Liver (tissue), 8 donors: ENCODE measurements at regions not wholly inside any gene's neighbourhood (a gene's known extent, or its start where the extent isn't known, plus 50 kb on each side); places are given as distances from the start of the nearest gene placed in this dataset.

Source experiments
- DNase-seq: peaks from one replicate; pipeline ENCODE4 v3.0.0-alpha.2; 2017; ENCODE audit warnings: low spot score
- H3K27ac ChIP-seq, 2 donors: one replicate each; pipeline ENCODE4 v1.7.0; 2013; ENCODE audit warnings: inconsistent platforms in 2 of 2, low read length in 2 of 2, control low read depth in 1 of 2, low read depth in 1 of 2, mild to moderate bottlenecking in 1 of 2
- H3K27me3 ChIP-seq, 4 donors: one replicate each; pipeline versions ENCODE4 v1.6.1 to v1.7.0; 2013; ENCODE audit warnings: low read length in 3 of 4, inconsistent platforms in 1 of 4, mild to moderate bottlenecking in 1 of 4, moderate library complexity in 1 of 4; ENCODE audit not compliant: control insufficient read depth in 4 of 4, insufficient read depth in 4 of 4
- H3K36me3 ChIP-seq, 4 donors: one replicate each; pipeline versions ENCODE4 v1.6.1 to v1.7.0; 2013; ENCODE audit warnings: low read length in 3 of 4, mild to moderate bottlenecking in 3 of 4, low read depth in 1 of 4, moderate library complexity in 1 of 4; ENCODE audit not compliant: control insufficient read depth in 4 of 4, insufficient read depth in 3 of 4
- H3K4me1 ChIP-seq, 4 donors: one replicate each; pipeline versions ENCODE4 v1.6.1 to v1.7.0; 2013; ENCODE audit warnings: low read length in 3 of 4, mild to moderate bottlenecking in 3 of 4, moderate library complexity in 1 of 4; ENCODE audit not compliant: control insufficient read depth in 4 of 4, insufficient read depth in 4 of 4
- H3K4me3 ChIP-seq, 3 donors: one replicate each; pipeline versions ENCODE4 v1.6.1 to v1.7.0; 2013; ENCODE audit warnings: low read length in 3 of 3, control low read depth in 1 of 3, low read depth in 1 of 3, mild to moderate bottlenecking in 1 of 3
- H3K9ac ChIP-seq, 2 donors: one replicate each; pipeline ENCODE4 v1.7.0; 2013; ENCODE audit warnings: low read length in 2 of 2, mild to moderate bottlenecking in 2 of 2, moderate library complexity in 2 of 2, control low read depth in 1 of 2, low read depth in 1 of 2
- H3K9me3 ChIP-seq, 4 donors: one replicate each; pipeline versions ENCODE4 v1.6.1 to v1.7.0; 2013; ENCODE audit warnings: low read length in 3 of 4; ENCODE audit not compliant: control insufficient read depth in 4 of 4
- FOXA2 ChIP-seq: IDR thresholded peaks from 2 replicates; pipeline ENCODE4 v1.6.1; 2016; ENCODE audit warnings: antibody characterized with exemption
- GABPA ChIP-seq, 2 donors: IDR thresholded peaks in 1 of 2; conservative IDR thresholded peaks in 1 of 2; 2 replicates each; pipeline ENCODE4 v1.6.1; 2016; ENCODE audit warnings: antibody characterized with exemption in 2 of 2, mild to moderate bottlenecking in 1 of 2, moderate library complexity in 1 of 2
- HNF4A ChIP-seq, 2 donors: conservative IDR thresholded peaks; 2 replicates each; pipeline ENCODE4 v1.6.1; 2016; ENCODE audit warnings: antibody characterized with exemption in 2 of 2, mild to moderate bottlenecking in 2 of 2
- HNF4G ChIP-seq: IDR thresholded peaks from 2 replicates; pipeline ENCODE4 v1.6.1; 2016; ENCODE audit warnings: antibody characterized with exemption
- JUND ChIP-seq, 2 donors: IDR thresholded peaks; 2 replicates each; pipeline ENCODE4 v1.6.1; 2016; ENCODE audit warnings: antibody characterized with exemption in 2 of 2
- MAX ChIP-seq: IDR thresholded peaks from 2 replicates; pipeline ENCODE4 v1.6.1; 2016; ENCODE audit warnings: antibody characterized with exemption
- NR2F2 ChIP-seq: IDR thresholded peaks from 2 replicates; pipeline ENCODE4 v1.6.1; 2016; ENCODE audit warnings: antibody characterized with exemption
- RAD21 ChIP-seq, 2 donors: IDR thresholded peaks; 2 replicates each; pipeline ENCODE4 v1.6.1; 2016; ENCODE audit warnings: antibody characterized with exemption in 2 of 2, mild to moderate bottlenecking in 2 of 2
- REST ChIP-seq: IDR thresholded peaks from 2 replicates; pipeline ENCODE4 v1.6.1; 2016; ENCODE audit warnings: antibody characterized with exemption, mild to moderate bottlenecking
- RXRA ChIP-seq, 2 donors: IDR thresholded peaks; 2 replicates each; pipeline ENCODE4 v1.6.1; 2017 to 2018; ENCODE audit warnings: antibody characterized with exemption in 2 of 2, mild to moderate bottlenecking in 1 of 2
- SP1 ChIP-seq: IDR thresholded peaks from 2 replicates; pipeline ENCODE4 v1.6.1; 2018; ENCODE audit warnings: antibody characterized with exemption, mild to moderate bottlenecking
- TAF1 ChIP-seq: conservative IDR thresholded peaks from 2 replicates; pipeline ENCODE4 v1.6.1; 2016; ENCODE audit warnings: antibody characterized with exemption, mild to moderate bottlenecking
- YY1 ChIP-seq: IDR thresholded peaks from 2 replicates; pipeline ENCODE4 v1.6.1; 2016; ENCODE audit warnings: antibody characterized with exemption, mild to moderate bottlenecking
- ZBTB33 ChIP-seq: IDR thresholded peaks from 2 replicates; pipeline ENCODE4 v1.6.1; 2016; ENCODE audit warnings: antibody characterized with exemption
- WGBS: extraction: QIAGEN DNeasy Blood & Tissue Kit; methylation state at CpG from one replicate; pipeline ENCODE4 v1.1.7; 2013; 5-methylcytosine and 5-hydroxymethylcytosine counted together
- TF ChIP-seq, protein P1 (sequence below): fragments of 150-350 bp; IDR thresholded peaks from 2 replicates; pipeline ENCODE4 v1.5.1; 2017; ENCODE audit warnings: improper control_type of control experiment, low read depth, low read length; ENCODE audit not compliant: missing input control
- TF ChIP-seq, protein P2 (sequence below): IDR thresholded peaks from 2 replicates; pipeline ENCODE4 v1.6.1; 2016; ENCODE audit warnings: antibody characterized with exemption
- donor health status: healthy.
- donor health status: healthy.
- donor health status: healthy.
- donor health status: healthy.
- donor health status: healthy.

GRCh38 chr1:193940176-193940575, 753.8 kb upstream of the B3GALT2 start (continued):
- TF ChIP-seq, protein P1, sequence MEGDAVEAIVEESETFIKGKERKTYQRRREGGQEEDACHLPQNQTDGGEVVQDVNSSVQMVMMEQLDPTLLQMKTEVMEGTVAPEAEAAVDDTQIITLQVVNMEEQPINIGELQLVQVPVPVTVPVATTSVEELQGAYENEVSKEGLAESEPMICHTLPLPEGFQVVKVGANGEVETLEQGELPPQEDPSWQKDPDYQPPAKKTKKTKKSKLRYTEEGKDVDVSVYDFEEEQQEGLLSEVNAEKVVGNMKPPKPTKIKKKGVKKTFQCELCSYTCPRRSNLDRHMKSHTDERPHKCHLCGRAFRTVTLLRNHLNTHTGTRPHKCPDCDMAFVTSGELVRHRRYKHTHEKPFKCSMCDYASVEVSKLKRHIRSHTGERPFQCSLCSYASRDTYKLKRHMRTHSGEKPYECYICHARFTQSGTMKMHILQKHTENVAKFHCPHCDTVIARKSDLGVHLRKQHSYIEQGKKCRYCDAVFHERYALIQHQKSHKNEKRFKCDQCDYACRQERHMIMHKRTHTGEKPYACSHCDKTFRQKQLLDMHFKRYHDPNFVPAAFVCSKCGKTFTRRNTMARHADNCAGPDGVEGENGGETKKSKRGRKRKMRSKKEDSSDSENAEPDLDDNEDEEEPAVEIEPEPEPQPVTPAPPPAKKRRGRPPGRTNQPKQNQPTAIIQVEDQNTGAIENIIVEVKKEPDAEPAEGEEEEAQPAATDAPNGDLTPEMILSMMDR = no peak
- TF ChIP-seq GABPA (IDR thresholded peaks at IDR 0.05 in 1 of 2, conservative IDR thresholded peaks at IDR 0.05 in 1 of 2) = no peak
- TF ChIP-seq, protein P2, sequence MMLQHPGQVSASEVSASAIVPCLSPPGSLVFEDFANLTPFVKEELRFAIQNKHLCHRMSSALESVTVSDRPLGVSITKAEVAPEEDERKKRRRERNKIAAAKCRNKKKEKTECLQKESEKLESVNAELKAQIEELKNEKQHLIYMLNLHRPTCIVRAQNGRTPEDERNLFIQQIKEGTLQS = no peak
- no peak for TF ChIP-seq HNF4A (conservative IDR thresholded peaks at IDR 0.05)
- TF ChIP-seq TAF1 = no peak
- no peak for TF ChIP-seq NR2F2
- no peak for TF ChIP-seq SP1

DNA sequence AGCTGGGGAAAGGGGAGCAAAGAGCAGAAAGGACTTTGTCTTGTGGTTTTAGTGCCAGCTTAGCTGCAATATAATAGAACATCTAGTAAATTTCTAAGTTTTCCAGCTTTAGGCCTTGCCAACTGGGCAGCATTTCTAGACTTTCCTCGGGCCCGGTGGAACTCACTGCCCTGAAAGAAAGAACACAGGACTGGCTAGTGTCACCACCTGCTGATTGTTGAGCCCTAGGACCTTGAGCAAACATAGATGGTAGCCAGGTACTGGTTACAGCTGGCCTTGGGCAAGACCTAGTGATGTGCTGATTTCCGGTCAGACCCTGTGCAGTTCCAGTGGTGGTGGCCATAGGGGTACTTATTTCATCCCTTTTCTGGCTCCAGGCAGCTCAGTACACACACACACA, 753.2 kb upstream of the B3GALT2 start:
- Histone ChIP-seq H3K9me3 (no peaks in the 10 kb centered on the region), H3K4me3 (no peak overlapping the region), H3K9ac (no peak overlapping the region), H3K27ac (no peak overlapping the region), H3K4me1 (peaks cover 0 to 7% (median 0%) of the 10 kb centered on the region in 4 donors), H3K27me3 (no peaks in the 10 kb centered on the region), H3K36me3 (no peaks in the 10 kb centered on the region)
- no peak for DNase-seq
- WGBS = 71% methylated on average over 3 of the region's 3 CpGs
- TF ChIP-seq FOXA2 (no peak), REST (no peak), GABPA (IDR thresholded peaks at IDR 0.05 in 1 of 2, conservative IDR thresholded peaks at IDR 0.05 in 1 of 2) (no peak), YY1 (no peak), RXRA (IDR thresholded peaks at IDR 0.05) (no peak), NR2F2 (no peak), HNF4G (no peak), MAX (no peak)

DNA sequence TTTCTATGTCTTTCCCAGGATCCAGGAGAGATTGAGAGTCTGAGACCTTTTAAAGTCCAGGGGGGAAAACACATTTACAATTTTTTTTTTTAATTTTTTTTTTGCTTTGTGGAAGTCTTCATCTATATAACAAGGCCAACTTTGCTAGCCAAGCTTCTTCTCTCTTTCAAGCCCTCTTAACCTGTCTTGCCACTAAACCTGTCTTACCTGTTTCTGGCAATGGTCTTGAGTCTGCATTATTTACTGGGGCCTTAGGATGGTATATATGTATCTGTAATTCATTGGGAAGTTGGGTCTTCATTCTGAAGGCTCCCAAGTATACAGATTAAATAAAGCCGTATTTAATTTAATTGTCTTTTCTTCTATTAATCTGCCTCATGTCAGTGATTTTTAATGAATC, 750.9 kb upstream of the B3GALT2 start:
- Histone ChIP-seq H3K9ac (no peak overlapping the region), H3K4me1 (peaks cover 1 to 12% (median 7%) of the 10 kb centered on the region in 4 donors), H3K27me3 (no peaks in the 10 kb centered on the region), H3K9me3 (no peaks in the 10 kb centered on the region), H3K27ac (no peak overlapping the region), H3K36me3 (no peaks in the 10 kb centered on the region), H3K4me3 (no peak overlapping the region)
- 99% methylated on average over 1 of the region's 1 CpG for WGBS
- no peak for DNase-seq
- TF ChIP-seq RAD21 (IDR thresholded peaks at IDR 0.05) (no peak), TAF1 (no peak), REST (no peak), HNF4A (conservative IDR thresholded peaks at IDR 0.05) (no peak), JUND (IDR thresholded peaks at IDR 0.05) (no peak), ZBTB33 (no peak)
- TF ChIP-seq, protein P2 = no peak
- TF ChIP-seq, protein P1 = no peak
